HepG2 (cell line): ENCODE measurements at regions not wholly inside any gene's neighbourhood (a gene's known extent, or its start where the extent isn't known, plus 50 kb on each side); places are given as distances from the start of the nearest gene placed in this dataset.

Experiments
- ATAC-seq: fragments of 200-7000 bp; cut with Tn5 transposase; 3 replicates; pipeline ENCODE4 v1.9.1; 2020; ENCODE audit warnings: mild to moderate bottlenecking, moderate library complexity
- BruUV-seq: library from RNA; stranded (reverse); fragments of 400-500 nt; replicated peaks from 2 replicates; lab custom pipeline; 2021; lab: Mats Ljungman, UMichigan
- CTCF ChIA-PET: fragments of 300-600 bp; formaldehyde crosslinking; extraction: SDS; loops from one replicate; lab custom pipeline; 2021; ENCODE audit warnings: low total read pairs, inconsistent platforms, low intra/inter-chr PET ratio; lab: Yijun Ruan, JAX
- POLR2A ChIA-PET: fragments of 350-600 bp; sonication (Branson Sonifier 250); formaldehyde crosslinking; loops from one replicate; lab custom pipeline; 2020; ENCODE audit warnings: antibody characterized with exemption, inconsistent platforms; lab: Yijun Ruan, JAX
- DNase-seq: peaks from one replicate; pipeline ENCODE4 v3.0.0-alpha.2; 2015; ENCODE audit warnings: low spot score
- FAIRE-seq: peaks from 3 replicates; lab custom pipeline; 2011; peaks lifted over from hg19 to GRCh38; lab: Jason Lieb, UNC
- H2AFZ ChIP-seq: one replicate; pipeline ENCODE4 v1.6.1; 2011; ENCODE audit warnings: low read length, inconsistent platforms
- H3K27ac ChIP-seq: fragments of 300-600 bp; 3 replicates; pipeline ENCODE4 v1.8.0; 2011; ENCODE audit warnings: mixed run types, mild to moderate bottlenecking, mixed read lengths, low read length, inconsistent platforms; ENCODE audit not compliant: insufficient read depth; ENCODE audit errors: extremely low read length
- H3K27me3 ChIP-seq, 2 experiments: fragments of 200-600 bp in 1 of 2; 2 replicates in 1 of 2; 3 replicates in 1 of 2; pipeline versions ENCODE4 v1.6.0 to v1.8.0; 2011; ENCODE audit warnings: low read length in 2 of 2, mild to moderate bottlenecking in 2 of 2, moderate library complexity in 2 of 2, inconsistent platforms in 1 of 2; ENCODE audit not compliant: insufficient read depth in 2 of 2, control insufficient read depth in 1 of 2
- H3K36me3 ChIP-seq, 2 experiments: fragments of 200-600 bp in 1 of 2; replicated peaks in 1 of 2; 2 replicates in 1 of 2; 3 replicates in 1 of 2; pipeline versions ENCODE4 v1.5.1 to v1.8.0; 2011; ENCODE audit warnings: low read length in 2 of 2, inconsistent platforms in 1 of 2; ENCODE audit not compliant: insufficient read depth in 2 of 2, control insufficient read depth in 1 of 2
- H3K4me1 ChIP-seq: 2 replicates; pipeline ENCODE4 v1.5.1; 2012; ENCODE audit warnings: low read length, inconsistent platforms; ENCODE audit not compliant: insufficient read depth
- H3K4me2 ChIP-seq: 2 replicates; pipeline ENCODE4 v1.6.0; 2011; ENCODE audit warnings: low read depth, low read length, inconsistent platforms
- H3K4me3 ChIP-seq, 3 experiments: fragments of 200-600 bp in 1 of 3; sonication (generic), shearing (Covaris generic) in 1 of 3; replicated peaks in 1 of 3; 2 replicates each; pipeline ENCODE4 v1.5.1; 2011 to 2016; ENCODE audit warnings: low read length in 3 of 3, inconsistent platforms in 2 of 3, low read depth in 2 of 3, mild to moderate bottlenecking in 2 of 3, control low read depth in 1 of 3, mixed read lengths in 1 of 3; ENCODE audit not compliant: insufficient read depth in 1 of 3
- H3K79me2 ChIP-seq: one replicate; pipeline ENCODE4 v1.6.1; 2011; ENCODE audit warnings: low read length, inconsistent platforms; ENCODE audit not compliant: insufficient read depth
- H3K9ac ChIP-seq: 2 replicates; pipeline ENCODE4 v1.6.0; 2011; ENCODE audit warnings: mild to moderate bottlenecking, low read depth, low read length, inconsistent platforms; ENCODE audit not compliant: insufficient read depth
- H3K9me3 ChIP-seq: 2 replicates; pipeline ENCODE4 v1.5.1; 2012; ENCODE audit warnings: mild to moderate bottlenecking, low read length
- H4K20me1 ChIP-seq: 2 replicates; pipeline ENCODE4 v1.6.0; 2011; ENCODE audit warnings: inconsistent platforms, mild to moderate bottlenecking, low read length, moderate library complexity; ENCODE audit not compliant: insufficient read depth
- ATRX ChIP-seq: sonication (generic); formaldehyde crosslinking; IDR thresholded peaks from 2 replicates; pipeline ENCODE4 v1.4.0; 2020; ENCODE audit warnings: missing genetic modification reagents, borderline replicate concordance
- CENPBD1 ChIP-seq: sonication (generic); formaldehyde crosslinking; IDR thresholded peaks from 2 replicates; pipeline ENCODE4 v1.8.0; 2022; ENCODE audit warnings: missing genetic modification reagents, low read depth, mild to moderate bottlenecking, borderline replicate concordance
- ETV5 ChIP-seq: IDR thresholded peaks from 2 replicates; pipeline ENCODE4 v1.6.1; 2018; ENCODE audit warnings: missing biosample characterization, missing genetic modification reagents, inconsistent platforms, borderline replicate concordance
- HBP1 ChIP-seq: IDR thresholded peaks from 2 replicates; pipeline ENCODE4 v1.6.1; 2016; ENCODE audit warnings: low read depth, control low read depth
- KMT2B ChIP-seq: IDR thresholded peaks from 2 replicates; pipeline ENCODE4 v1.6.1; 2016; ENCODE audit warnings: missing genetic modification reagents, missing compliant biosample characterization
- MTERF4 ChIP-seq: sonication (generic); formaldehyde crosslinking; IDR thresholded peaks from 2 replicates; pipeline ENCODE4 v1.8.0; 2023; ENCODE audit warnings: mild to moderate bottlenecking, missing genetic modification reagents
- RBM39 ChIP-seq: fragments of 200-400 bp; formaldehyde crosslinking; IDR thresholded peaks from one replicate; pipeline ENCODE4 v1.6.1; 2018; ENCODE audit warnings: antibody characterized with exemption, mild to moderate bottlenecking, low read depth, low read length; ENCODE audit not compliant: poor library complexity, severe bottlenecking
- RNF2 ChIP-seq: fragments of 450-650 bp; conservative IDR thresholded peaks from 2 replicates; pipeline ENCODE4 v1.6.1; 2016; ENCODE audit warnings: low read depth
- WIZ ChIP-seq: sonication (generic); formaldehyde crosslinking; IDR thresholded peaks from 2 replicates; pipeline ENCODE4 v1.5.1; 2020; ENCODE audit warnings: mild to moderate bottlenecking, missing genetic modification reagents
- ZFP36 ChIP-seq: fragments of 150-350 bp; IDR thresholded peaks from 2 replicates; pipeline ENCODE4 v1.6.1; 2018; ENCODE audit warnings: borderline replicate concordance, low read length, low read depth; ENCODE audit not compliant: partially characterized antibody
- ZNF292 ChIP-seq: sonication (generic); formaldehyde crosslinking; IDR thresholded peaks from 2 replicates; pipeline ENCODE4 v1.8.1; 2022; ENCODE audit warnings: mild to moderate bottlenecking, low read depth, missing genetic modification reagents, borderline replicate concordance
- ZNF530 ChIP-seq: sonication (generic); formaldehyde crosslinking; IDR thresholded peaks from 2 replicates; pipeline ENCODE4 v1.5.0; 2020; ENCODE audit warnings: low read depth, mild to moderate bottlenecking, missing genetic modification reagents
- ZNF629 ChIP-seq: sonication (generic); formaldehyde crosslinking; conservative IDR thresholded peaks from 2 replicates; pipeline ENCODE4 v1.5.0; 2020; ENCODE audit warnings: missing genetic modification reagents
- ZNF670 ChIP-seq: sonication (generic); formaldehyde crosslinking; IDR thresholded peaks from 2 replicates; pipeline ENCODE4 v1.8.0; 2022; ENCODE audit warnings: mild to moderate bottlenecking, missing genetic modification reagents, borderline replicate concordance
- ZNF75D ChIP-seq: sonication (generic); formaldehyde crosslinking; IDR thresholded peaks from 2 replicates; pipeline ENCODE4 v1.8.1; 2023; ENCODE audit warnings: missing genetic modification reagents, mild to moderate bottlenecking, borderline replicate concordance
- ZNF788 ChIP-seq: sonication (generic); formaldehyde crosslinking; IDR thresholded peaks from 2 replicates; pipeline ENCODE4 v1.5.0; 2020; ENCODE audit warnings: mild to moderate bottlenecking, missing genetic modification reagents, borderline replicate concordance
- WGBS: methylation state at CpG from one replicate; pipeline ENCODE4 v1.1.6; 2017; ENCODE audit warnings: low lambda C conversion rate; 5-methylcytosine and 5-hydroxymethylcytosine counted together
- in situ Hi-C: cut with HindIII; loops from 2 replicates; pipeline ENCODE4 v1.10.0; 2017; ENCODE audit warnings: low pct_unique_long_range_greater_than_20kb; ENCODE audit not compliant: extremely low pct_ligation_motif_present
- intact Hi-C: fragments of 100-400 bp; cut with micrococcal nuclease; formaldehyde crosslinking; loops from one replicate; pipeline ENCODE4 v1.10.0; 2022; ENCODE audit not compliant: unreplicated experiment

- Histone ChIP-seq H3K9ac (no peak overlapping the region), H2AFZ (no peak overlapping the region), H3K4me3 (no peak overlapping the region), H3K36me3 (no peaks in the 10 kb centered on the region), H3K4me1 (no peaks in the 10 kb centered on the region), H3K27me3 (no peaks in the 10 kb centered on the region), H3K79me2 (no peaks in the 10 kb centered on the region), H4K20me1 (no peaks in the 10 kb centered on the region), H3K4me2 (no peak overlapping the region), H3K9me3 (no peaks in the 10 kb centered on the region), H3K27ac (no peak overlapping the region)
- FAIRE-seq, result no peak
- 0% methylated on average over 1 of the region's 1 CpG for WGBS
- no peak for DNase-seq
- BruUV-seq, result no TSS peak
- intact Hi-C loops, result no loop called here
- ChIA-PET POLR2A (no interaction called here), CTCF (no interaction called here)
- TF ChIP-seq ZNF292 (CRISPR knock-in tag), result no peak
- no peak for TF ChIP-seq ZFP36
- no peak for TF ChIP-seq ETV5 (CRISPR knock-in tag)
- no peak for TF ChIP-seq WIZ
- no peak for TF ChIP-seq RBM39
- no peak for TF ChIP-seq CENPBD1 (CRISPR knock-in tag)
- TF ChIP-seq ZNF75D (CRISPR knock-in tag), result no peak
- TF ChIP-seq RNF2, result no peak
- no peak for TF ChIP-seq ZNF788 (CRISPR knock-in tag)
- TF ChIP-seq ZNF670 (CRISPR knock-in tag), result no peak
- TF ChIP-seq HBP1 (CRISPR knock-in tag), result no peak
- no peak for TF ChIP-seq ZNF530
- TF ChIP-seq MTERF4 (CRISPR knock-in tag), result no peak
- TF ChIP-seq ZNF629 (CRISPR knock-in tag), result no peak
- no peak for TF ChIP-seq KMT2B (CRISPR knock-in tag)
- TF ChIP-seq ATRX (CRISPR knock-in tag), result no peak
- in situ Hi-C loops, result no loop called here
- ATAC-seq, result no peak
Measured at GRCh38 chr4:117893207-117893606, 141.1 kb upstream of the NDST3 start.
